Parathyroid adenoma (tissue), 2 donors: ENCODE measurements at regions not wholly inside any gene's neighbourhood (a gene's known extent, or its start where the extent isn't known, plus 50 kb on each side); places are given as distances from the start of the nearest gene placed in this dataset.

Source experiments
- H2AFZ ChIP-seq: fragments of 300-600 bp; sonication (generic); one replicate; pipeline ENCODE4 v1.7.0; 2017; ENCODE audit warnings: antibody characterized with exemption, mild to moderate bottlenecking
- H3K27ac ChIP-seq: fragments of 300-600 bp; sonication (generic); one replicate; pipeline ENCODE4 v1.7.0; 2017
- H3K27me3 ChIP-seq: fragments of 300-600 bp; sonication (generic); one replicate; pipeline ENCODE4 v1.7.0; 2017; ENCODE audit warnings: low read length; ENCODE audit not compliant: control insufficient read depth, insufficient read depth
- H3K36me3 ChIP-seq: fragments of 300-600 bp; sonication (generic); one replicate; pipeline ENCODE4 v1.7.0; 2017; ENCODE audit warnings: low read length; ENCODE audit not compliant: control insufficient read depth, insufficient read depth
- H3K4me1 ChIP-seq: fragments of 300-600 bp; sonication (generic); one replicate; pipeline ENCODE4 v1.7.0; 2017; ENCODE audit warnings: control low read depth
- H3K4me2 ChIP-seq: fragments of 300-600 bp; sonication (generic); one replicate; pipeline ENCODE4 v1.7.0; 2017; ENCODE audit warnings: low read length
- H3K4me3 ChIP-seq: fragments of 300-600 bp; sonication (generic); one replicate; pipeline ENCODE4 v1.7.0; 2017; ENCODE audit warnings: low read depth, low read length
- H3K79me2 ChIP-seq: fragments of 300-600 bp; sonication (generic); one replicate; pipeline ENCODE4 v1.7.0; 2017; ENCODE audit warnings: control low read depth
- H3K9ac ChIP-seq: fragments of 300-600 bp; sonication (generic); one replicate; pipeline ENCODE4 v1.7.0; 2017; ENCODE audit warnings: mild to moderate bottlenecking
- H3K9me3 ChIP-seq: fragments of 300-600 bp; sonication (generic); one replicate; pipeline ENCODE4 v1.7.0; 2017; ENCODE audit warnings: low read length; ENCODE audit not compliant: control insufficient read depth
- CTCF ChIP-seq: fragments of 300-600 bp; sonication (generic); IDR thresholded peaks from one replicate; pipeline ENCODE4 v1.7.0; 2017; ENCODE audit warnings: antibody characterized with exemption, mild to moderate bottlenecking
- donor health status: primary hyperparathyroidism.

- H3K4me2 ChIP-seq, result no peak overlapping the region
- TF ChIP-seq CTCF, result no peak
- no peak overlapping the region for H3K4me3 ChIP-seq
Measured at GRCh38 chr20:57114290-57115005, 152.0 kb downstream of the BMP7 start.

GRCh38 chr20:57117296-57117695, 149.1 kb downstream of the BMP7 start:
- H3K9me3 ChIP-seq, result no peaks in the 10 kb centered on the region

More at GRCh38 chr20:57114290-57115005, 152.0 kb downstream of the BMP7 start:
- Histone ChIP-seq H3K36me3 (no peaks in the 10 kb centered on the region), H3K9ac (no peak overlapping the region), H2AFZ (no peak overlapping the region), H3K27ac (no peak overlapping the region), H3K79me2 (no peaks in the 10 kb centered on the region), H3K9me3 (no peaks in the 10 kb centered on the region), H3K27me3 (no peaks in the 10 kb centered on the region), H3K4me1 (no peaks in the 10 kb centered on the region)

GRCh38 chr20:57118107-57118769, 148.2 kb downstream of the BMP7 start:
- Histone ChIP-seq H3K9ac (no peak overlapping the region), H3K4me1 (no peaks in the 10 kb centered on the region), H3K9me3 (no peaks in the 10 kb centered on the region), H2AFZ (no peak overlapping the region), H3K4me2 (no peak overlapping the region), H3K27ac (no peak overlapping the region), H3K4me3 (no peak overlapping the region), H3K27me3 (no peaks in the 10 kb centered on the region), H3K36me3 (no peaks in the 10 kb centered on the region), H3K79me2 (no peaks in the 10 kb centered on the region)
- no peak for TF ChIP-seq CTCF

More at GRCh38 chr20:57117296-57117695, 149.1 kb downstream of the BMP7 start:
- TF ChIP-seq CTCF, result no peak
- no peak overlapping the region for H3K4me2 ChIP-seq
- H2AFZ ChIP-seq, result no peak overlapping the region
- H3K4me3 ChIP-seq, result no peak overlapping the region
- H3K27ac ChIP-seq, result no peak overlapping the region
- no peaks in the 10 kb centered on the region for H3K4me1 ChIP-seq
- no peaks in the 10 kb centered on the region for H3K27me3 ChIP-seq
- no peaks in the 10 kb centered on the region for H3K79me2 ChIP-seq
- no peak overlapping the region for H3K9ac ChIP-seq
- H3K36me3 ChIP-seq, result no peaks in the 10 kb centered on the region
